Naive thymus-derived CD8-positive, alpha-beta T cell (primary cell): ENCODE measurements at regions not wholly inside any gene's neighbourhood (a gene's known extent, or its start where the extent isn't known, plus 50 kb on each side); places are given as distances from the start of the nearest gene placed in this dataset.

Source experiments
- ATAC-seq, 2 donors: fragments of 150-1000 bp; cut with Tn5 transposase in 1 of 2; sonication (Bioruptor Pico), chemical (Tn5 transposase) in 1 of 2; 1 replicate in 1 of 2; 2 replicates in 1 of 2; pipeline ENCODE4 v1.10.0; 2021; ENCODE audit warnings: mild to moderate bottlenecking in 2 of 2, moderate library complexity in 2 of 2
- POLR2A ChIA-PET: fragments of 350-600 bp; sonication (Branson Sonifier 250); formaldehyde crosslinking; loops from one replicate; lab custom pipeline; 2021; ENCODE audit warnings: antibody characterized with exemption; lab: Charles Lee
- DNase-seq, 10 donors: peaks; one replicate each; pipeline versions ENCODE4 v3.0.0 to v3.0.0-alpha.2; 2020 to 2022
- H3K27ac Mint-ChIP-seq, 10 donors: one replicate each; pipeline ENCODE4 v1.8.0; 2020 to 2022; ENCODE audit warnings: mild to moderate bottlenecking in 10 of 10, mixed read lengths in 10 of 10, moderate library complexity in 4 of 10, inconsistent platforms in 1 of 10
- H3K27me3 Mint-ChIP-seq, 5 donors: one replicate each; pipeline ENCODE4 v1.8.0; 2021 to 2022; ENCODE audit warnings: mixed read lengths in 5 of 5
- H3K36me3 Mint-ChIP-seq, 3 donors: one replicate each; pipeline ENCODE4 v1.8.0; 2020 to 2022; ENCODE audit warnings: mixed read lengths in 3 of 3, mild to moderate bottlenecking in 2 of 3, inconsistent platforms in 1 of 3
- H3K4me1 Mint-ChIP-seq, 4 donors: one replicate each; pipeline ENCODE4 v1.8.0; 2021 to 2022; ENCODE audit warnings: mixed read lengths in 4 of 4
- H3K4me3 Mint-ChIP-seq, 10 donors: one replicate each; pipeline ENCODE4 v1.8.0; 2020 to 2022; ENCODE audit warnings: mild to moderate bottlenecking in 10 of 10, mixed read lengths in 10 of 10, moderate library complexity in 6 of 10, inconsistent platforms in 1 of 10
- H3K9me3 Mint-ChIP-seq, 9 donors: one replicate each; pipeline ENCODE4 v1.8.0; 2020 to 2022; ENCODE audit warnings: mixed read lengths in 9 of 9, mild to moderate bottlenecking in 3 of 9, inconsistent platforms in 1 of 9, moderate library complexity in 1 of 9

DNA sequence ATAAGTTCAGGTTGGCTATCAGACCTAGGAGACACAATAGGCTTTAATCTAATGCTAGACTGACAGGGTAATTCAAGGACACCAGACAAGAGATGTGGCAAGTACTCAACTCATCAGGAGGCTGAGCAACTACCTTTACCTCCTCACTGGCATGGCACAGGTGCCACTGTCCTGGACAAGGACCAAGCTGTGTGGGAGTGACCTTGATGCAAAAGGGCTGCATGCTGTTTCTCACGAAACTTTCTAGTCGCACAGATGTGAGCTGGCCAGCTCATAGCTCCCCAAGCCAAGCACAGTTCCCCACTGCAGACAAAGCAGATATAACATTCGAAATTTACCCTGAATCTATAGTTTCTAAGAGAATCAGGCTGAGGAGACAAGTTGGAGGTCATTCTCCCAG is 207.6 kb upstream of the GHITM start:
- no peak overlapping the region for H3K27ac Mint-ChIP-seq
- no peak overlapping the region for H3K4me3 Mint-ChIP-seq
- no peaks in the 10 kb centered on the region for H3K4me1 Mint-ChIP-seq
- POLR2A ChIA-PET, result no interaction called here
- H3K27me3 Mint-ChIP-seq, result peaks cover 0 to 10% (median 2%) of the 10 kb centered on the region in 5 donors
- H3K9me3 Mint-ChIP-seq, result no peaks in the 10 kb centered on the region
- no peaks in the 10 kb centered on the region for H3K36me3 Mint-ChIP-seq
- DNase-seq (no peak), ATAC-seq (no peak)

DNA sequence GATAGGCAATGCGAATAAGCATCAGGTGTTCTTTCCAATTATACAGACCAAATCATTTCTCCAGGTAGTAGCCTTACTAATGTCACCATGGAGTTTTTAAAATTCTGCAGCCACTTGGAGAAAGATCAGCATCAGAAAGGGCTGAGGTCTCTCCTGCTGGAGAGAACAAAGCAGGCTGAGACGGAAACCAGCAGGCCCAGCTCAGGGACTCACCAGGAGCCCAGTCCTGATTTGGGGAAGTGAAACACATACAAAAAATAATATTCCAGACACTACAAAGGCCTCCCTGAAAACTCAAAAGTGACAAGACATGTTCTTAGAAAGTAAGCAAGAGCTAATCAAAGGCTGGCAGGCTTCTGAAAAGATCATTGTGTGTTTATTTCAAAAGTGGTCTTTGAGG is 207.1 kb upstream of the GHITM start:
- Mint-ChIP-seq H3K4me1 (no peaks in the 10 kb centered on the region), H3K9me3 (no peaks in the 10 kb centered on the region), H3K36me3 (no peaks in the 10 kb centered on the region), H3K27ac (no peak overlapping the region), H3K27me3 (peaks cover 0 to 10% (median 2%) of the 10 kb centered on the region in 5 donors), H3K4me3 (no peak overlapping the region)
- ATAC-seq (no peak), DNase-seq (no peak)
- POLR2A ChIA-PET, result no interaction called here

DNA sequence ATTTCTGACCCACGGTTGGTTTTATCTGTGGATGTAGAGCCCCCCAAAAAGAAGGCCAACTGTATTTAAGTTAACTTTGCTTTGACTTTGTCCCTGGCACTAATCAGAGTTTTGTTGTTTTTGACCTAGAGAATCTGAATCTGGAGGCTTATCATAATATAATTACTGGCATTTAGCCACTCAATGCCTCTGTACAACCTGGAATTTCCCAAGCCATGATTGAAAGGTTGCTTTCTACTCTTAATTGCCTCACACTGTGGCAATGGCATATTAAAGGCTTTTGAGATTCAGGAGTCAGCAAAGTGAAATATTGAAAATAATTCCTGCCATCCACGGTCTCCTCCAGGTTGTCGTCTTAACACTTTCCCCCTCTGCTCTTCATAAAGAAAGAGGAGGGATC is 205.2 kb upstream of the GHITM start:
- no peaks in the 10 kb centered on the region for H3K36me3 Mint-ChIP-seq
- H3K9me3 Mint-ChIP-seq, result no peaks in the 10 kb centered on the region
- DNase-seq (no peak), ATAC-seq (no peak)
- no peaks in the 10 kb centered on the region for H3K4me1 Mint-ChIP-seq
- H3K4me3 Mint-ChIP-seq, result no peak overlapping the region
- POLR2A ChIA-PET, result no interaction called here
- H3K27me3 Mint-ChIP-seq, result peaks cover 0 to 8% (median 1%) of the 10 kb centered on the region in 5 donors
- H3K27ac Mint-ChIP-seq, result no peak overlapping the region

DNA sequence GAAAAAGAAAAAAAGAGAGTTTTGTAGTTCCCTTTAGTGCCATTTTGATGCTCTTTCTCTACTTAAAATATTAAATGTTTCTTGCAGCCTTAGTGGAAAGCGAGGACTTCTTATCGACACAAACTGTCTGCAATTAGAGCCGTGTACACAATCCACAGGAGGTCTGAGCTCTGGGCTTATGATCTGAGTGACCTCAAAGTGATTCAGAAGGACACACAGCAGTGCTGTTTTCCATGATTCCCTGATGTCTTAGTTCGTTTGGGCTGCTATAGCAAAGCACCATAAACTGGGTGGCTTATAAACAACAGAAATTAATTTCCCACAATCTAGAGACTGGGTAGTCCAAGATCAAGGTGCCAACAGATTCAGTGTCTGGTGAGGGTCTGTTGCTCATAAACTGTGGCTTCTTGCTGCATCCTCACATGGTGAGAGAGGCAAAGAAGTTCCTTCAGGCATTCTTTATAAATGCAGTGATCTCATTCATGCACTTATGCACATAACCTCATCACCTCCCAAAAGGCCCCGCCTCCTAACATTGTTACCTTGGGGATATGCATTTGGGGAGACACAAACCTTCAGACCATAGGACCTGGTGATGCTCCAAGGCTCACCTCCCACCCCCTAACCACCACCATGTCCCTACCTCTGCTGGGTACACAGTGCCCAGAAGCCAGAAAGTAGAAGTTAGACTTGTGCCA is 204.5 kb upstream of the GHITM start:
- POLR2A ChIA-PET, result no interaction called here
- Mint-ChIP-seq H3K27me3 (peaks cover 0 to 11% (median 1%) of the 10 kb centered on the region in 5 donors), H3K27ac (no peak overlapping the region), H3K36me3 (no peaks in the 10 kb centered on the region), H3K9me3 (no peaks in the 10 kb centered on the region), H3K4me3 (no peak overlapping the region), H3K4me1 (no peaks in the 10 kb centered on the region)
- DNase-seq (no peak), ATAC-seq (no peak)

DNA sequence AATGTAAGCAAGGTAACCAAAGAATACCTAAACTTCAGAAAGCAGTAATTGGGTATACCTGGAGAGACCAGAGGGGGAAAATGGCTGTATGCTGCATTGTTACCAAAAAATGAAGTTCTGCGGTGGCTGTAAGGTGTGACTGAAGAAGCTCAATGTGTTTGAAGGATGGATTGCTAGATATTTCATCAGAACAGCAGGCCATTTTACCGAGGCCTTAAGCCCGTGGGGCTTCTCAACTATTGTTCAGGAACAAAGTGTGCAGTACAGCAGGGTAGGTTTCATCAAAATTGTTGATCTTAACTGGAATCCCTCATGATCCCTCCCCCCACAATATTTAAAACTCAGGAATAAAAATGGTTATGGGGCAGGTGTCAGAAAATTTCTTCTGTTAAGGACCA is 204.0 kb upstream of the GHITM start:
- peaks cover 0 to 11% (median 0%) of the 10 kb centered on the region in 5 donors for H3K27me3 Mint-ChIP-seq
- no peaks in the 10 kb centered on the region for H3K4me1 Mint-ChIP-seq
- ATAC-seq (no peak), DNase-seq (no peak)
- H3K36me3 Mint-ChIP-seq, result no peaks in the 10 kb centered on the region
- no peak overlapping the region for H3K4me3 Mint-ChIP-seq
- POLR2A ChIA-PET, result no interaction called here
- H3K9me3 Mint-ChIP-seq, result no peaks in the 10 kb centered on the region
- no peak overlapping the region for H3K27ac Mint-ChIP-seq

DNA sequence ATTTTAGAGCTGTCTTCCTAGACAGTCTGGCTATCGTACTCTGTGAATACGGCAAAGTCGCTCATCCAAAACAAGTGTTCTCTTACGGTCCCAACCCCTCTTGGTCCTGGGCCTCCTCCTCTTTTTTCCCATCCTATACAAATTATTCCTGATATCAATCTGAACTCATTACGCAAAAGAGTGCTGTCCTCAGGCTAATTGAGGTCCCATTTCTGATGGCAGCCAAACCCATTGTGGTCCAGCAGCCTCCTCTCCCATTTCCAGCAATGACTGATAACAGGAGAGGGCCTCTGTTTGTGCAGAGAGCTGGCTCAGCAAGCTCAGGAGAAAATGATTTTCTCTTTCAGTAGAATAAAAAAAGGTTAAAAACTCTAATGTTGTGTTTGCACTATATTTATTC is 203.4 kb upstream of the GHITM start:
- no peak overlapping the region for H3K27ac Mint-ChIP-seq
- no peaks in the 10 kb centered on the region for H3K4me1 Mint-ChIP-seq
- no peaks in the 10 kb centered on the region for H3K36me3 Mint-ChIP-seq
- no peak for ATAC-seq
- H3K27me3 Mint-ChIP-seq, result peaks cover 0 to 11% (median 0%) of the 10 kb centered on the region in 5 donors
- no peak overlapping the region for H3K4me3 Mint-ChIP-seq
- POLR2A ChIA-PET, result no interaction called here
- no peak for DNase-seq
- H3K9me3 Mint-ChIP-seq, result no peaks in the 10 kb centered on the region

DNA sequence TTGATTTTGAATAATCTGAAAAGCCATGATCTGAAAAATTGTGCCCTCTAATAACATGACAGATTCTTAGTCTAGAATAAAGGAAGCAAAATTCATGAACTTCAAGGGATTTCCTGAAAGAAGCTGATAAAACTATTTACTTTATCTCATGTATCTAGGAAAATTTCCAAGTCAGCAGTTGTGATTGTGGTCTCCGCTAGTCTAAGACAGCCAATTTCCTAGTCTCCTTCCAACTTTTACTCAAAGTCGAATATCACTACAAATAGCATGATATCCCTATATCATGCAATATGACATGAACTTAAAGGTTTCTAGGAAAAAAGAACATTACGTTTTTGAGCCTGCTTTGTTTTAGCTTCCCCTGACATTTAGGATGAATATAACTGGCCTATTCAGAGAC is 202.1 kb upstream of the GHITM start:
- Mint-ChIP-seq H3K27ac (no peak overlapping the region), H3K4me1 (no peaks in the 10 kb centered on the region), H3K27me3 (peaks cover 0 to 11% (median 0%) of the 10 kb centered on the region in 5 donors), H3K4me3 (no peak overlapping the region), H3K9me3 (no peaks in the 10 kb centered on the region), H3K36me3 (no peaks in the 10 kb centered on the region)
- ATAC-seq, result no peak
- POLR2A ChIA-PET, result no interaction called here
- DNase-seq, result no peak

DNA sequence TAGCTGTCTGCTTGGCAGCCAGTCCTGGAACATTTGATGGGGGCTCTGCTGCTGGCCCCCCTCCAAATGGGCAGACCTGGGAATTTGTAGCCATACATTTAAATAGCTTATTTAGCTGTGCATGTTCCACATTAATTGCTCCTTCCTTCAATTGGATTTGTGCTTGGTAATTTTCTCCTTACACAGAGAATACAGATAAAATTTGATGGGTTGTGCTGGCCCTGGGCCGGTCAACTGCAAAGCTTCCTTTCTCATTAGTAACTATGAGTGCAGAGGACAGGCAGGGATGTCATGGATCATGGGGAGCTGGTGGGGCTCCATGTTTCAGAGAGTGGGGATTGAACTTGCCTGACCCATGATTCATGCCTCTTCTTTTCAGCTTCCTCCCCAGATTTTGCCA is 201.5 kb upstream of the GHITM start:
- peaks cover 0 to 12% (median 0%) of the 10 kb centered on the region in 5 donors for H3K27me3 Mint-ChIP-seq
- DNase-seq (no peak), ATAC-seq (no peak)
- H3K4me1 Mint-ChIP-seq, result no peaks in the 10 kb centered on the region
- no peak overlapping the region for H3K4me3 Mint-ChIP-seq
- no peak overlapping the region for H3K27ac Mint-ChIP-seq
- no peaks in the 10 kb centered on the region for H3K36me3 Mint-ChIP-seq
- POLR2A ChIA-PET, result no interaction called here
- no peaks in the 10 kb centered on the region for H3K9me3 Mint-ChIP-seq

DNA sequence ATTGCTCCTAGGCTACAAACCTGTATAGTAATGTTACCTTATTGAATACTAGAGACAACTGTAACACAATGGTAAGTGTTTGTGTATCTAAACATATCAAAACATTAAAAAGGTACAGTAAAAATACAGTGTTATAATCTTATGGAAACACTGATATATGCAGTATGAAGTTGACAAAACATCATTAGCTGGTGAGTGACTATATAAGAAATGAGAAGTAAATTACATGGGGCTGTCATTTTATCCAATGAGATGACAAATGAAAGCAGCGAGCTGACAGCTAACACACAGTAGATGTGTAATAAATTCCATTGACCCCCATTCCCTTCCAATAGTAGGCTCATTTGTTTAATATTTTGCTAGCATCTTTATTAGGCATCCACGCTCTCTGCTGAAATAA is 198.1 kb upstream of the GHITM start:
- H3K9me3 Mint-ChIP-seq, result no peaks in the 10 kb centered on the region
- no peaks in the 10 kb centered on the region for H3K36me3 Mint-ChIP-seq
- H3K4me3 Mint-ChIP-seq, result no peak overlapping the region
- no peaks in the 10 kb centered on the region for H3K4me1 Mint-ChIP-seq
- POLR2A ChIA-PET, result no interaction called here
- DNase-seq (no peak), ATAC-seq (no peak)
- H3K27me3 Mint-ChIP-seq, result peaks cover 0 to 17% (median 4%) of the 10 kb centered on the region in 5 donors
- no peak overlapping the region for H3K27ac Mint-ChIP-seq

DNA sequence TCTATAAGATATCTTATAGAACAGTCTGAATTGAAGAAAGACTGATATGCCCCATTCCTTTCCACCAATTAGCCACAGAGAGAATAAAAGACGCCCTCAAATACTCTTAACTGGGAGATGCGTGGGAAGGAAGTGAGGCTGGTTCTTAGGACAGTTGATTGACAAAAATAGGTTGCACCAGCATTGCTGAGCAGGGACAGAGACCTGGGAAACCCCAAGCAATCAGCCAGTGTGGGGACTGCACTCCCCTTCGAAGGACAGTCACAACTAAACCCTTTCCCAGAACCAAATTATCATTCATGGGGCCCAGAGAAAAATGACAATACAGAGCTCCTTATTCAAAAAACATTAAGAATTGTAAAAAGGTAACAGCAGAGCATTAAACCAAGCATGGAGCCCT is 196.9 kb upstream of the GHITM start:
- no peaks in the 10 kb centered on the region for H3K4me1 Mint-ChIP-seq
- H3K9me3 Mint-ChIP-seq, result no peaks in the 10 kb centered on the region
- H3K27ac Mint-ChIP-seq, result no peak overlapping the region
- POLR2A ChIA-PET, result no interaction called here
- H3K36me3 Mint-ChIP-seq, result no peaks in the 10 kb centered on the region
- DNase-seq, result no peak
- peaks cover 3 to 17% (median 6%) of the 10 kb centered on the region in 5 donors for H3K27me3 Mint-ChIP-seq
- H3K4me3 Mint-ChIP-seq, result no peak overlapping the region
- no peak for ATAC-seq

DNA sequence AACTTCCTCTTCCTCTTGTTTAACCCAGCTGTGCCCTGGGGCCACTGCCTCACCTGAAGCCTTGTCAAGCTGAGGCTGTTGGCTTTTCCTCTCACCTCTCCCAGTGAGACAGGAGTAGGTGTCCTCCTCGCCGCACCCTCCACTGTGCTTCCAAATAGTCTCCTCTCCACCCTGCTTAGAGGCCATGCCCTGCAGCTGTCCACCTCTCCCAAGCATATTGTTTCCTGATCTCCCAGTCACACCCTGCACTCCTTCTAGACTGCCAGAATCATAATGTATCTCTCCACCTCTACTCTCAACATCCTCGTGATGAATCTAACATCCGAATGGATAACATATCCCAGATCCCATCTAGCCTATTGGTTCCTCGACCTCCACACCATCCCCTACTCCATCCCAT is 196.3 kb upstream of the GHITM start:
- Mint-ChIP-seq H3K27ac (no peak overlapping the region), H3K4me3 (no peak overlapping the region), H3K27me3 (peaks cover 4 to 17% (median 6%) of the 10 kb centered on the region in 5 donors), H3K36me3 (no peaks in the 10 kb centered on the region), H3K4me1 (no peaks in the 10 kb centered on the region), H3K9me3 (no peaks in the 10 kb centered on the region)
- no peak for ATAC-seq
- DNase-seq, result no peak
- POLR2A ChIA-PET, result no interaction called here

DNA sequence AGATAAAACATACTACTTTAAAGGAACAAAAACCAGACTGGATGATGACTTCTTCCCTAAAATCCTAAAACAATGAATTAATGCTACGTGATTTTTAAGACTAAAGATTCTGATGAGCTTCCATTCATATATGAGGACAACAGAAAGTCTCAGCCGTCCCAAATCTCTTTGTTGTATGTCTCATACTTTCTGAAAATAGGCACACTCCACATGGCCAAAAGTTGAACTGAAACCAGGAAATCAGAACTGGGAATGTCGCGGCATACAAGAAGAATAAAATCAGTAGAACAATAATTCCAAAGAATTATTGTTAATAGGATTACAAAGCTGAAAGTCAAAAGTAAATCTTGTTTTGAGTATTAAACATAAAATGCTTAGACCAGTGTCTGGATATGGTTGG is 195.4 kb upstream of the GHITM start:
- DNase-seq (no peak), ATAC-seq (no peak)
- POLR2A ChIA-PET, result no interaction called here
- no peaks in the 10 kb centered on the region for H3K9me3 Mint-ChIP-seq
- H3K27ac Mint-ChIP-seq, result no peak overlapping the region
- no peaks in the 10 kb centered on the region for H3K4me1 Mint-ChIP-seq
- H3K27me3 Mint-ChIP-seq, result peaks cover 5 to 22% (median 6%) of the 10 kb centered on the region in 5 donors
- no peak overlapping the region for H3K4me3 Mint-ChIP-seq
- no peaks in the 10 kb centered on the region for H3K36me3 Mint-ChIP-seq

DNA sequence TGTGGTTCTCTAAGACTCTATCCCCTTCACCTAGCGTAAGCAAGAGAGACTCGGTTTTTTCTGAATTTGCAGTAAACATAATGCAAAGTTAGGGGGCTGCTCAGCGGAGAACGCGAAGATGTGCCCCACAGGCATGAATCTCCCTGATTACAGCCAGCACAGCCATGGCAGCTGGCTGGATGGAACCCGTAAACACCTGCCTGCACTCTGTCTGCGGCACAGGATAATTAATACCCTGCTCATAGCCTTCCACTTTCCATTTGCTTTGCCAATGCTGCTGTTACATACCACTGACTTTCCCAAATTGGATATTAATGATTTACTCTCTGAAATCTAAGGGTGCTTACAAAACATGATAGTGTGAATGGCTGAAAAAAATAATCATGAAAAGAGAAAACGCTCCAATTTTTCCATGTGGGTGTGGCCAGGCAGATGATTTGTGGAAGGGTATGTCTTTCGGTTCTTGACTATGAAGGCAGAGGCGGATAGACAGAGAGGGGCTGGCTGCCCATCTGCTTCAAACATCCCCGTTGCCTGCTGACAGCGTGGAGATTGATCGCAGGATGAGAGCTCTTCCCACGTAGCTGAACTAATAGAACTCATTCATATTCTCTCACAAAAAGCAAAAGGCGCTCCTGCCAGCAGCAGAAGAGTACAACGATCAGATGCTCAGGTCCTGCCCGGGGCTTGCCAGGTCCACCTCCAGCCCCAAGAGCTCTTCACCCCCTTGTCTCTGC is 193.2 kb upstream of the GHITM start:
- POLR2A ChIA-PET, result no interaction called here
- DNase-seq, result no peak
- Mint-ChIP-seq H3K27ac (no peak overlapping the region), H3K27me3 (peaks cover 6 to 26% (median 10%) of the 10 kb centered on the region in 5 donors), H3K4me1 (no peaks in the 10 kb centered on the region), H3K36me3 (no peaks in the 10 kb centered on the region), H3K4me3 (no peak overlapping the region), H3K9me3 (peaks cover 0 to 2% (median 0%) of the 10 kb centered on the region in 9 donors)
- ATAC-seq, result no peak

DNA sequence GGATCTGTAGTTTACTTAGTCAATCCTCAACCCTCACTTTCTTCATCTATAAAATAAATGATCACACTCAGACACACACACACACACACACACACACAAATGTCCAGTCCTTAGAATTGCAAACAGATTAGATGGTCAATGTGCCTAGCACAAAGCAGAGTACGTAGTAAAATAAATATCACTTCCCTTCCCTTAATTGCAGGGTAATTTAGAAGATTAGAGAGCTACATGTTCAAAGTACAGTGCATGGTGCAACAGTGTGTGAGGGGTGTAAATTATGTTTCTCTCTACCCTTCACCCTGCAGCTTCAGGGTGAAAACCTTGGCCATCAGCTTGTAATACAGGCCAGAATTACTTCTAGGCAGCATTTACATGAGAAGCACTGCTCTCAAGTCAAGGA is 187.0 kb upstream of the GHITM start:
- POLR2A ChIA-PET, result no interaction called here
- Mint-ChIP-seq H3K27ac (no peak overlapping the region), H3K9me3 (peaks cover 0 to 3% (median 0%) of the 10 kb centered on the region in 9 donors), H3K36me3 (no peaks in the 10 kb centered on the region), H3K4me3 (no peak overlapping the region), H3K27me3 (peaks cover 4 to 68% (median 14%) of the 10 kb centered on the region in 5 donors), H3K4me1 (no peaks in the 10 kb centered on the region)
- ATAC-seq (no peak), DNase-seq (no peak)
